HEK293 (cell line): ENCODE measurements at regions not wholly inside any gene's neighbourhood (a gene's known extent, or its start where the extent isn't known, plus 50 kb on each side); places are given as distances from the start of the nearest gene placed in this dataset.

ENCODE experiments used
- CTCF ChIP-seq: fragments of 450-650 bp; formaldehyde crosslinking; IDR thresholded peaks from 2 replicates; pipeline ENCODE4 v1.5.1; 2016; ENCODE audit warnings: missing biosample characterization, missing genetic modification characterization
- REST ChIP-seq: fragments of 450-650 bp; formaldehyde crosslinking; IDR thresholded peaks from 2 replicates; pipeline ENCODE4 v1.5.1; 2016; ENCODE audit warnings: missing biosample characterization, missing genetic modification characterization
- SALL2 ChIP-seq: fragments of 450-650 bp; formaldehyde crosslinking; IDR thresholded peaks from 2 replicates; pipeline ENCODE4 v1.5.0; 2017; ENCODE audit warnings: missing biosample characterization, mild to moderate bottlenecking, missing genetic modification characterization, borderline replicate concordance
- ZBTB7A ChIP-seq: fragments of 450-650 bp; formaldehyde crosslinking; IDR thresholded peaks from 2 replicates; pipeline ENCODE4 v1.5.1; 2016; ENCODE audit warnings: low read depth, missing biosample characterization, missing genetic modification characterization
- ZNF133 ChIP-seq: fragments of 450-650 bp; formaldehyde crosslinking; IDR thresholded peaks from 2 replicates; pipeline ENCODE4 v1.5.1; 2016; ENCODE audit warnings: missing biosample characterization, missing genetic modification characterization
- ZNF138 ChIP-seq: fragments of 450-650 bp; formaldehyde crosslinking; IDR thresholded peaks from 2 replicates; pipeline ENCODE4 v1.5.1; 2016; ENCODE audit warnings: missing biosample characterization, missing genetic modification characterization, borderline replicate concordance
- ZNF140 ChIP-seq: fragments of 450-650 bp; formaldehyde crosslinking; IDR thresholded peaks from 2 replicates; pipeline ENCODE4 v1.5.1; 2016; ENCODE audit warnings: missing biosample characterization, missing genetic modification characterization
- ZNF37A ChIP-seq: fragments of 450-650 bp; IDR thresholded peaks from 2 replicates; pipeline ENCODE4 v1.5.1; 2018; ENCODE audit warnings: missing biosample characterization, missing genetic modification characterization
- ZNF449 ChIP-seq: fragments of 450-650 bp; formaldehyde crosslinking; IDR thresholded peaks from 2 replicates; pipeline ENCODE4 v1.5.1; 2017; ENCODE audit warnings: missing biosample characterization, mild to moderate bottlenecking, missing genetic modification characterization, moderate library complexity
- ZNF791 ChIP-seq: fragments of 450-650 bp; formaldehyde crosslinking; IDR thresholded peaks from 2 replicates; pipeline ENCODE4 v1.5.1; 2016; ENCODE audit warnings: missing biosample characterization, missing genetic modification characterization
- TF ChIP-seq, protein P1 (sequence below): fragments of 450-650 bp; formaldehyde crosslinking; IDR thresholded peaks from 2 replicates; pipeline ENCODE4 v1.5.1; 2016; ENCODE audit warnings: missing biosample characterization, missing genetic modification characterization, low read depth

DNA sequence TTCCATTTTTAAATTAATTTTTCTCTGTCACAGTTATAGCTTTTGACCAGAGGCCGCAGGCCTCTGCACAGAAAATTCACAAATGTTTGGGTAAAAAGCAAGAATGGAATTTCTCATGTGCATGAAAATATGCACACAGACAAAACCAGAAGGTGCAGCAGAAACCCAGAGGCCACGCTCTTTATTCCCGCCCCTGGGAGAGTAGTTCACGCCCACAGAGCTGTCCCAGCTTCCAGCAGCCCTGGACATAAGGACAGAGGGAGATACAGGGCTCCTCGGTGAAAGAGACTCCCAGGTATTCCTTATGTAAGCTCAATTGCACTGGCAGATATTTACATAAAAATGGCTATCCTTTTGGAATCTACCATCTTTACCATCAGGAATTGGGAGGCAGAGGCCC, 245.2 kb upstream of the NFE2L3 start:
- no peak for TF ChIP-seq ZNF791 (tag by site-specific recombination)
- TF ChIP-seq ZNF140: no peak
- TF ChIP-seq REST (tag by site-specific recombination): no peak
- TF ChIP-seq ZNF37A (tag by site-specific recombination): no peak
- TF ChIP-seq, protein P1, sequence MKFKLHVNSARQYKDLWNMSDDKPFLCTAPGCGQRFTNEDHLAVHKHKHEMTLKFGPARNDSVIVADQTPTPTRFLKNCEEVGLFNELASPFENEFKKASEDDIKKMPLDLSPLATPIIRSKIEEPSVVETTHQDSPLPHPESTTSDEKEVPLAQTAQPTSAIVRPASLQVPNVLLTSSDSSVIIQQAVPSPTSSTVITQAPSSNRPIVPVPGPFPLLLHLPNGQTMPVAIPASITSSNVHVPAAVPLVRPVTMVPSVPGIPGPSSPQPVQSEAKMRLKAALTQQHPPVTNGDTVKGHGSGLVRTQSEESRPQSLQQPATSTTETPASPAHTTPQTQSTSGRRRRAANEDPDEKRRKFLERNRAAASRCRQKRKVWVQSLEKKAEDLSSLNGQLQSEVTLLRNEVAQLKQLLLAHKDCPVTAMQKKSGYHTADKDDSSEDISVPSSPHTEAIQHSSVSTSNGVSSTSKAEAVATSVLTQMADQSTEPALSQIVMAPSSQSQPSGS (tag by site-specific recombination): no peak
- no peak for TF ChIP-seq CTCF (tag by site-specific recombination)
- TF ChIP-seq ZNF133 (tag by site-specific recombination): no peak
- no peak for TF ChIP-seq SALL2 (tag by site-specific recombination)
- TF ChIP-seq ZNF138 (tag by site-specific recombination): no peak
- no peak for TF ChIP-seq ZNF449 (tag by site-specific recombination)
- TF ChIP-seq ZBTB7A (tag by site-specific recombination): no peak
